SK-N-MC (cell line): ENCODE measurements at regions not wholly inside any gene's neighbourhood (a gene's known extent, or its start where the extent isn't known, plus 50 kb on each side); places are given as distances from the start of the nearest gene placed in this dataset.

Experiments
- EZH2 ChIP-seq: fragments of 200-600 bp; sonication (generic); IDR thresholded peaks from one replicate; pipeline ENCODE4 v1.6.1; 2017; ENCODE audit warnings: antibody characterized with exemption
- FOXP2 ChIP-seq: optimal IDR thresholded peaks from 2 replicates; pipeline ENCODE3; 2011; ENCODE audit warnings: mild to moderate bottlenecking, moderate library complexity; ENCODE audit not compliant: insufficient read depth; ENCODE audit errors: extremely low read length, control extremely low read depth

GRCh38 chr7:89926194-89926593 is 228.1 kb upstream of the STEAP1 start:
- TF ChIP-seq EZH2, result no peak
- no peak for TF ChIP-seq FOXP2
